Suprapubic skin (tissue), 4 donors: ENCODE measurements at regions not wholly inside any gene's neighbourhood (a gene's known extent, or its start where the extent isn't known, plus 50 kb on each side); places are given as distances from the start of the nearest gene placed in this dataset.

ENCODE experiments used
- EP300 ChIP-seq: sonication (generic); formaldehyde crosslinking; IDR thresholded peaks from one replicate; pipeline ENCODE4 v1.6.1; 2017; ENCODE audit warnings: antibody characterized with exemption
- POLR2A ChIP-seq, 2 donors: fragments of 450-650 bp; IDR thresholded peaks; one replicate each; pipeline ENCODE4 v1.6.1; 2017; ENCODE audit warnings: antibody characterized with exemption in 2 of 2, mild to moderate bottlenecking in 2 of 2, moderate library complexity in 2 of 2
- POLR2AphosphoS5 ChIP-seq, 3 donors: sonication (generic); formaldehyde crosslinking; IDR thresholded peaks; one replicate each; pipeline ENCODE4 v1.6.1; 2017; ENCODE audit warnings: antibody characterized with exemption in 3 of 3
- TF ChIP-seq, protein P1 (sequence below), 2 donors: fragments of 200-600 bp in 1 of 2; fragments of 450-650 bp in 1 of 2; sonication (generic) in 1 of 2; IDR thresholded peaks; one replicate each; pipeline ENCODE4 v1.5.1; 2016 to 2019; ENCODE audit warnings: antibody characterized with exemption in 2 of 2, mild to moderate bottlenecking in 1 of 2, moderate library complexity in 1 of 2

DNA sequence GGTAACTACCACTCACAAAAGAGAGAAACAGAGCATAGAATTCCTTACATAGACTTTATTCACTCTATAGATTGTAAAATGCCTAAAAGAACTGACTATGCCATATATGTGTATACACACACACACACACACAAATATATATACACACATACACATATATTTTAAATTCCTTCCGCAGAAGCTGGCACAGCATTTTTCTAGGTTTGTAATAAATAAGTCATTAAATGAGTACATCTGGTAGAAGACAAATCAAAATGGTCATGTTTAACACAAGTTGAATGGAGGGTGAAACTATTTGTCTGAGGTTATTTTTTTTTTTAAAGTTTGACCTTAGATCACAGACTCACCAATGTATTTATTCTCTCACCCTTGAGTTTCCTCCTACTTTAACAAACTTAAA, 58.2 kb downstream of the CCER1 start:
- TF ChIP-seq EP300 (no peak), POLR2AphosphoS5 (IDR thresholded peaks at IDR 0.05) (no peak), POLR2A (IDR thresholded peaks at IDR 0.05) (no peak)
- TF ChIP-seq, protein P1, sequence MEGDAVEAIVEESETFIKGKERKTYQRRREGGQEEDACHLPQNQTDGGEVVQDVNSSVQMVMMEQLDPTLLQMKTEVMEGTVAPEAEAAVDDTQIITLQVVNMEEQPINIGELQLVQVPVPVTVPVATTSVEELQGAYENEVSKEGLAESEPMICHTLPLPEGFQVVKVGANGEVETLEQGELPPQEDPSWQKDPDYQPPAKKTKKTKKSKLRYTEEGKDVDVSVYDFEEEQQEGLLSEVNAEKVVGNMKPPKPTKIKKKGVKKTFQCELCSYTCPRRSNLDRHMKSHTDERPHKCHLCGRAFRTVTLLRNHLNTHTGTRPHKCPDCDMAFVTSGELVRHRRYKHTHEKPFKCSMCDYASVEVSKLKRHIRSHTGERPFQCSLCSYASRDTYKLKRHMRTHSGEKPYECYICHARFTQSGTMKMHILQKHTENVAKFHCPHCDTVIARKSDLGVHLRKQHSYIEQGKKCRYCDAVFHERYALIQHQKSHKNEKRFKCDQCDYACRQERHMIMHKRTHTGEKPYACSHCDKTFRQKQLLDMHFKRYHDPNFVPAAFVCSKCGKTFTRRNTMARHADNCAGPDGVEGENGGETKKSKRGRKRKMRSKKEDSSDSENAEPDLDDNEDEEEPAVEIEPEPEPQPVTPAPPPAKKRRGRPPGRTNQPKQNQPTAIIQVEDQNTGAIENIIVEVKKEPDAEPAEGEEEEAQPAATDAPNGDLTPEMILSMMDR (IDR thresholded peaks at IDR 0.05), result no peak
